ENCODE measurements at regions not wholly inside any gene's neighbourhood (a gene's known extent, or its start where the extent isn't known, plus 50 kb on each side); places are given as distances from the start of the nearest gene placed in this dataset.

DNA sequence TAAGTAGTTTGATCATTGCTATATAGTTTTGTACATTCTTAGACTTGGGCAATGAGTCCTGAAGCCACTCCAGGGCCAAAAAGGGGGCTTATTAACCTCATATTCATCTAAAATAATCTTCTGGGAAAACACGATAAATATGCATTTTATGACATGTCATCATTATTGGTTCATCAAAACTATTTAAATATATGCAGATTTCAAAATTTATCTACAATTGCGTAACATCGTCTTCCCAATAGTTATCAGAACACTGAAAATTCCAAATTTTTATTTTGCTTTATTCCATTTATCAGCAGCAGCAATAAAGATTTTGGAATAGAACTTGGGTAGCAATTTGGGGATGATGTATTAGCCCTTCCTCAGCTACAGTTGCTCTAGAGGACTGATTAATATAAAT lies 550.0 kb downstream of the IQCM start:
- H3K4me3 ChIP-seq (ENCODE audit: insufficient read depth, low read length) = no peak overlapping the region
- no peak overlapping the region for H3K4me2 ChIP-seq (ENCODE audit: insufficient read depth, low read length)
- H3K9me3 ChIP-seq (ENCODE audit: low read depth, low read length) = no peaks in the 10 kb centered on the region
- H2AFZ ChIP-seq (ENCODE audit: low read length) = no peak overlapping the region
- DNase-seq (ENCODE audit: insufficient read length, low spot score, missing footprints) = no peak
- no peaks in the 10 kb centered on the region for H3K36me3 ChIP-seq (ENCODE audit: insufficient read depth, low read length)
- H4K20me1 ChIP-seq (ENCODE audit: insufficient read depth, low read length) = no peaks in the 10 kb centered on the region
- H3K27me3 ChIP-seq (ENCODE audit: insufficient read depth, low read length) = no peaks in the 10 kb centered on the region
- H3K79me2 ChIP-seq (ENCODE audit: insufficient read depth, low read length) = no peaks in the 10 kb centered on the region
- TF ChIP-seq, protein P1, sequence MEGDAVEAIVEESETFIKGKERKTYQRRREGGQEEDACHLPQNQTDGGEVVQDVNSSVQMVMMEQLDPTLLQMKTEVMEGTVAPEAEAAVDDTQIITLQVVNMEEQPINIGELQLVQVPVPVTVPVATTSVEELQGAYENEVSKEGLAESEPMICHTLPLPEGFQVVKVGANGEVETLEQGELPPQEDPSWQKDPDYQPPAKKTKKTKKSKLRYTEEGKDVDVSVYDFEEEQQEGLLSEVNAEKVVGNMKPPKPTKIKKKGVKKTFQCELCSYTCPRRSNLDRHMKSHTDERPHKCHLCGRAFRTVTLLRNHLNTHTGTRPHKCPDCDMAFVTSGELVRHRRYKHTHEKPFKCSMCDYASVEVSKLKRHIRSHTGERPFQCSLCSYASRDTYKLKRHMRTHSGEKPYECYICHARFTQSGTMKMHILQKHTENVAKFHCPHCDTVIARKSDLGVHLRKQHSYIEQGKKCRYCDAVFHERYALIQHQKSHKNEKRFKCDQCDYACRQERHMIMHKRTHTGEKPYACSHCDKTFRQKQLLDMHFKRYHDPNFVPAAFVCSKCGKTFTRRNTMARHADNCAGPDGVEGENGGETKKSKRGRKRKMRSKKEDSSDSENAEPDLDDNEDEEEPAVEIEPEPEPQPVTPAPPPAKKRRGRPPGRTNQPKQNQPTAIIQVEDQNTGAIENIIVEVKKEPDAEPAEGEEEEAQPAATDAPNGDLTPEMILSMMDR (IDR thresholded peaks at IDR 0.05; ENCODE audit: extremely low read depth, low read depth, low read length) = no peak
- H3K27ac ChIP-seq (ENCODE audit: low read depth, low read length) = no peak overlapping the region
- no peaks in the 10 kb centered on the region for H3K4me1 ChIP-seq (ENCODE audit: insufficient read depth, low read length)

GRCh38 chr4:149264093-149264733 lies 551.4 kb downstream of the IQCM start:
- Histone ChIP-seq H2AFZ (ENCODE audit: low read length) (no peak overlapping the region), H3K36me3 (ENCODE audit: insufficient read depth, low read length) (no peaks in the 10 kb centered on the region), H3K4me1 (ENCODE audit: insufficient read depth, low read length) (no peaks in the 10 kb centered on the region), H3K4me2 (ENCODE audit: insufficient read depth, low read length) (no peak overlapping the region), H4K20me1 (ENCODE audit: insufficient read depth, low read length) (no peaks in the 10 kb centered on the region), H3K27ac (ENCODE audit: low read depth, low read length) (no peak overlapping the region), H3K27me3 (ENCODE audit: insufficient read depth, low read length) (no peaks in the 10 kb centered on the region), H3K9me3 (ENCODE audit: low read depth, low read length) (no peaks in the 10 kb centered on the region), H3K4me3 (ENCODE audit: insufficient read depth, low read length) (no peak overlapping the region), H3K79me2 (ENCODE audit: insufficient read depth, low read length) (no peaks in the 10 kb centered on the region)
- TF ChIP-seq, protein P1 (IDR thresholded peaks at IDR 0.05; ENCODE audit: extremely low read depth, low read depth, low read length) = peak; percentile 77
- no peak for DNase-seq (ENCODE audit: insufficient read length, low spot score, missing footprints)

GRCh38 chr4:149248191-149248764 lies 567.4 kb downstream of the IQCM start:
- TF ChIP-seq, protein P1 (IDR thresholded peaks at IDR 0.05; ENCODE audit: extremely low read depth, low read depth, low read length) = no peak
- Histone ChIP-seq H3K27me3 (ENCODE audit: insufficient read depth, low read length) (no peaks in the 10 kb centered on the region), H3K4me2 (ENCODE audit: insufficient read depth, low read length) (no peak overlapping the region), H3K27ac (ENCODE audit: low read depth, low read length) (no peak overlapping the region), H4K20me1 (ENCODE audit: insufficient read depth, low read length) (no peaks in the 10 kb centered on the region), H3K4me3 (ENCODE audit: insufficient read depth, low read length) (no peak overlapping the region), H3K79me2 (ENCODE audit: insufficient read depth, low read length) (no peaks in the 10 kb centered on the region), H3K36me3 (ENCODE audit: insufficient read depth, low read length) (no peaks in the 10 kb centered on the region), H3K4me1 (ENCODE audit: insufficient read depth, low read length) (no peaks in the 10 kb centered on the region), H3K9me3 (ENCODE audit: low read depth, low read length) (no peaks in the 10 kb centered on the region), H2AFZ (ENCODE audit: low read length) (no peak overlapping the region)
- DNase-seq (ENCODE audit: insufficient read length, low spot score, missing footprints) = no peak

- Histone ChIP-seq H3K79me2 (ENCODE audit: insufficient read depth, low read length) (no peaks in the 10 kb centered on the region), H3K4me3 (ENCODE audit: insufficient read depth, low read length) (no peak overlapping the region), H3K27ac (ENCODE audit: low read depth, low read length) (no peak overlapping the region), H3K36me3 (ENCODE audit: insufficient read depth, low read length) (no peaks in the 10 kb centered on the region), H3K4me1 (ENCODE audit: insufficient read depth, low read length) (no peaks in the 10 kb centered on the region), H3K4me2 (ENCODE audit: insufficient read depth, low read length) (no peak overlapping the region), H3K27me3 (ENCODE audit: insufficient read depth, low read length) (no peaks in the 10 kb centered on the region), H4K20me1 (ENCODE audit: insufficient read depth, low read length) (no peaks in the 10 kb centered on the region), H3K9me3 (ENCODE audit: low read depth, low read length) (no peaks in the 10 kb centered on the region), H2AFZ (ENCODE audit: low read length) (no peak overlapping the region)
- TF ChIP-seq, protein P1 (IDR thresholded peaks at IDR 0.05; ENCODE audit: extremely low read depth, low read depth, low read length) = no peak
- no peak for DNase-seq (ENCODE audit: insufficient read length, low spot score, missing footprints)
Observed at GRCh38 chr4:149247164-149247563, 568.5 kb downstream of the IQCM start.
